ENCODE measurements at regions not wholly inside any gene's neighbourhood (a gene's known extent, or its start where the extent isn't known, plus 50 kb on each side); places are given as distances from the start of the nearest gene placed in this dataset.

DNA sequence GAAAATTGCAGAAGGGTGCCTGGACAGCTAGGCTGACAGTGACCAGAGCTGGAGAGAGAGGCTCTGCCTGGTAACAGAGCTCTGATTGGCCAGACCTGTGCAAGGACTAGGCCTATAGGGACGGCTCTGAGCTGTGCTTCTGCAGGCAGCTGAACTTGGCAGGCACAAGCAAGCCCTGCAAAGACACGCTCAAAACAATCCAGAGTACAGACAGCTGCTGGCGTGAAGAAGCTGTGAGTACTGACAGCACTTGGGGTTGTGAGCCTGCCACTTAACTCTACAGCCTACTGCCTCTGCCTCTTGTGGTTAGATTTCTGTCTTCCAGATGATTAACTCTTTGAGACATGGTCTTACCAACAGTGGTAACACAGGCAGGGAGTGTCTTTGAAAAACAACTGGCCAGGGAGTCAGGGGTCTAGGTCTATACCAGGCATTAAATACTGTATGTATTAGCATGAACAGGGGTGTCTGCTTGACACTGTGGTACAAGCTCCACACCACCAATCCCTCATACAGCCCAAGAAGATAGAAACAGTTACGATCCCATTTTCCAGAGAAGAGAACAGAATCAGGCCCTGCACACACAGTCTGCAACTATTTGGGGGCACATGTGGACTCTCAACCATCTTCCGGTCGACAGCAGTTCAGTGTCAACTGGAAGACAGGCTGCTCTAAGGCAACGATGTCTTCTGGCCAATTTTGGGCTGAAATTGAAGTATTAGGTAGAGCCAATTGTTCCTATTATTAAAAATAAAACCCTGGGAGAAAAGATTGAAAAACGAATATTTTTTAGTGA lies 568.4 kb downstream of the TNS1 start:
- DNase-seq: peak in 1 of 5 experiments; percentile 72

DNA sequence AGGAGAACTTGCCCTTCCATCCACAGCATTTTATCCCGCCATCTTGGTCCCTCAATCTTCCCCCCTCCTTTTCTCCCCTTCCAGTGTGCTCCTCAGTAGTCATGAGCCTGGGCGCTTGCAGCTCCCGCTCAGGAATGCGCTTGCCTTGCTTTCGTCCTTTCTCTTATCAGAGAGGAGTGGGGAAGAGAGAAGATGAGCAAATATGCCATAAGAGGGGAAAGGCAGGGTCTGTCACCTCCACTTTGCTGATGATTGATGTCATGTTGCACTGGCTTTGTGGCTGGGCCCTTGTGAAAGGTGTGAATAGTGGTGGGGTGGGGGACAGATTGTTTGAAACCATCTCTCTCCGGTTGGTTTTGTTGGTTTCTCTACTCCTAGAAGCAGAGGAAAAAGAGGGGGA lies 569.3 kb downstream of the TNS1 start:
- DNase-seq: peak in 2 of 5 experiments; percentile 5 to 12

DNA sequence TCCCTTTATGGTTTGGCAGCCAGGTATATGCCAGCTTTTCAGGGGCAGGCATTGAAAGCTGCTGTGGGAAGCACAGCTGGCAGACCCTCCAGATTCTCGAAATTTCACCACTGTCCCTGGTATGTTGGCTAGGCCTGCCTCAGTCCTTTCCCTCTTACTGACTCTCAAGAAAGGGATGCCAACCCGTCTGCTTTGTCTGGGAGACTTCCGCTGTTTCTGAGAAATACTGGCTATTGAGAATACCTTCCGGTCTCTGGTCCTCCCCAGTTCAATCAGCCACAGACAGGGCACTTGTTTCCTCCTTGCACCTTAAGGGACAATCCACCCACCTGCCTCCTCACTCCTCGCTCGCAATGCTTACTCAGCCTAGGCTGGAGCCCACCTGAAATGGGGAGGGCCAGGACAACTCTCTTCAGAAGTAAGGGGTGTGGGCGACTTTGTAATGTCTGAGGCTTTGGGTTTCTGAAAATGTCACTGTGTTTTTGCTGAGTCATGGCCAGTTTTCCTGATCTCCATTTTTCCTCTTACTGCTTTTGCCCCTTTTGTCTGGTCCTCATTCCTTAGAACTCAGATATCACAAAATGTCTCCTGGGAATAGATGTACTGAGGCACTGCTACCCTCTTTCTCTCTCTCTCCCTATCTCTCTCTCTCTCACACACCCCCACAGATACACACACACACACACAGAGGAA lies 571.1 kb downstream of the TNS1 start:
- DNase-seq: no peak

- no peak for DNase-seq
Measured at GRCh38 chr2:217430916-217431576, 571.2 kb upstream of the TNP1 start.

DNA sequence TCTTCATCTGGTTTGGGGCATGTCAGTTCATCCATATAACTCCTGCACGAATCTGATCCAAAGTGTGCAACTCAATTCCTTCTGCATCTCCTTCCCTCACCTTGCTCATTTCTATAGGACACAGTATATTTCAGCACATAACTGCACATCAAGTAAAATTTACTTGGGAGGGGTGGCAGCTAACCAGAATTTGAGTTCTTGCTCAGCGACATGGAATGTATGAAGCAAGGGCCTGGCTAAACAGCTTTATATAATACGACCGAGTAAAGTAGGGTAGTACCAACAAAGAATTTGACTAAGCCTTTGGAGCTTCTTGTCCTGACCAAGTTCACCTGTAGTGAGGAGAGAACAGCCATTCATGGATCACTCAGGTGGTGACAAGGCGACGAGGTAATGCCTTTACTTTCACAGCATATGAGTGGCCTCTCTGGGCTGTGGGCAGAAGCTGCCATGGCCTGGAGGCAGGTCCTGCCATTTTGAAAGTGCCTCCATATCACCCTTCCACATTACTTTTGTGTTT lies 570.2 kb upstream of the TNP1 start:
- no peak for DNase-seq

GRCh38 chr2:217421834-217422233 lies 562.0 kb upstream of the TNP1 start:
- no peak for DNase-seq

DNA sequence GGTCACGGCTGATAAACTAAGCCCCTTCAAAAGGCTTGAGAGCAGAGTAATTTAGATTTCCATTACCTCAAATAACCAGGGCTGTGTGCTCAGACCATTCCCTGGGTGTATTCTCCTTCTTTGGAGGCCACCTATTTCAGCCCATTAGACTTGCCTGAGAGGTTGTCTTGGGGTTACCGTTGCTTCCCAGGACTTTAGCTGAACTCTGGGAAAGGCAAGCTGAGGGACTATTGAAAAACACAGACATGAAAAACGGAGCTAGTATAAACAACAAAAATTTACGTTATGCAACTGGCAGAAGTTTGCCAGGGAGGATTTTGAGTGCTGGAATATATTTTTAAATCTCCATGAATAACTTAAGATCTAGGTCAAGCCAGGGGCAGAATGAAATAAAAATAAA lies 561.0 kb upstream of the TNP1 start:
- no peak for DNase-seq

GRCh38 chr2:217419055-217419671 lies 559.3 kb upstream of the TNP1 start:
- no peak for DNase-seq

DNA sequence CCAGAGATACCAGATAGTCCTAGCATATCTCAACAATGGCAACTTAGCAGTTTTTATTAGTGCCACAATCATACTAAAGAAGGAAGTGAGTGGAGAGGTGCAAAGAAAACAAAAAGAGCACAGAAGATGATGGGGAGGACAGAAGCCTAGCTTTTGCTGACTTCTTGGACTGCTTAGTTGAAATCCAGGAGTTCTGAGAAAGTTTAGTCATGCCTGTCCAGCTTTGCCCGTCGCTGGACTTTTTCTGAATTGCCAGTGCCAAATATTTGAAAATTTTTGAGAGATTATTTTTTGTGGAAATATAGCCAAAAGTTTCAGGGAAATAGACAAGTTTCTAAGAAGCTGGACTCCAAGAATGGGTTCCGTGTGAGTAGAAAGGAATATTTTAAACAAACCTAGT lies 558.7 kb upstream of the TNP1 start:
- DNase-seq: no peak

DNA sequence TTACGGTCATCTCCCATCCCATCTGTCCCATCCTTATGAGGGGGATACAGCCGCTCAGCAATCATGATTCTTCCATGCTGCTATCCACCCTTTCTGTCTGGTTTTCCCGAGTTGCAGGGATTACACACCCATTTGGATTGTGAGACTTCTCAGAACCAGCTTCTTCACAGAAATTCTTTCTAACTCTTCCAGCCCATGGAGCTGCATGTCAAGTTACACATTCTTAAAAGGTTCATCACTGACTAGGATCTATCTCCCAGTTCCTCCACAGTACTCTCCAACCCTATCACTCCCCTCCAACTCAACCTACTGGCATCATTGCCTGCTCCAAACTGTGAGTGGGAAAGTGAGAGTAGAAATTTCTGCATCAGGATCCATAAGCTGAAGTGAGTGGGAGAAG lies 558.2 kb upstream of the TNP1 start:
- DNase-seq: no peak

DNA sequence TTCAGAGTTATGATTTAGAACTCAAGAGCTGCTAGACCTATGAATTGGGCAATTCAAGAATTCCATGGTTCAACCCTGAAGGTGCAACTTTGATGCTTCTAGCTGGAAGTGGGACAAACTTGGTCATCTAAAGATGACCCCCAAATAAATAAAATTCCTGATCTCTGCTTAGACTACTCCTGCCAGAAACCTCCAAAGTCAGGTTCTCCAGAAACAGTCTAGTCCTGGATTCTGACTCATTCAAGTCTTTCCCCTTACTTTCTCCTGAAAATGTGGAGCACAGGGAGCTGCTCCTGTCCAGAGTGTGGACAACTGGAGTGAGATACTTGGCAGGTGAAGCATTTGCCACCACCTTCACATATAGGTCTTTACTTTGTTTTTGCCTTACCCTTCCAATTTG lies 557.7 kb upstream of the TNP1 start:
- DNase-seq: no peak

GRCh38 chr2:217415316-217415715 lies 555.5 kb upstream of the TNP1 start:
- no peak for DNase-seq

DNA sequence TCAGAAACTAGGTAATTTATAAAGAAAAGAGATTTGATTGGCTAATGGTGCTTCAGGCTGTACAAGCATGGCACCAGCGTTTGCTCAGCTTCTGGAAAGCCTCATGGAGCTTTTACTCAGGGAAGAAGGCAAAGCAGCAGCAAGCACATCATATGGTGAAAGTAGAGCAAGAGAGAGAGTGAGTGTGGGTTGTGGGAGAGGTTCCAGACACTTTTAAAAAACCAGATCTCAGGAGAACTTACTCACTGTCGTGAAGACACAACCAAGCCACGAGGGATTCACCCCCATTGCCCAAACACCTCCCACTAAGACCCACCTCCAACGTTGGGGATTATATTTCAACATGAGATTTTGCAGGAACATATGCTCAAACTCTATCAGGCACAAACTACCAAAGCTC lies 554.6 kb upstream of the TNP1 start:
- no peak for DNase-seq

GRCh38 chr2:217413193-217413592 lies 553.3 kb upstream of the TNP1 start:
- DNase-seq: no peak

DNA sequence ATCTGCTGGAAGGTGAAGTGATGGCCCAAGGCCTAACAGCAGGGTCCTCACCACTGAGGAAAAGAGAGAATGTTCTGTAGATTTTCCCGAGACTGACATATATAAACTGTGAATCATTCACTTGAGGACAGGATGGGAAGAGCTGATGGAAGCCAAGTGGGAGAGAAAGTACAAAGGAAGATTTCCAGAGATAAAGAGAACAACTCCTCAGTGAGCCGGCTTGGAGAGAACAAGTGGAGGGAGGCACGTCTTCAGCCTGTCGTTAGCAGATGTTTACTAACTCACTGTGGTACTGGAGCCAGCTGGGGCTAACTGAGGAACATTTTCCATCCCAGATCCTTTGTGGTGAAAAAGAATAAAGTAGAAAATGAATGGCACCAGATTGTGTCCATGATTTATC lies 552.9 kb upstream of the TNP1 start:
- no peak for DNase-seq

- DNase-seq: no peak
Measured at GRCh38 chr2:217412277-217412676, 552.4 kb upstream of the TNP1 start.

- no peak for DNase-seq
Measured at GRCh38 chr2:217410681-217410960, 550.8 kb upstream of the TNP1 start.

DNA sequence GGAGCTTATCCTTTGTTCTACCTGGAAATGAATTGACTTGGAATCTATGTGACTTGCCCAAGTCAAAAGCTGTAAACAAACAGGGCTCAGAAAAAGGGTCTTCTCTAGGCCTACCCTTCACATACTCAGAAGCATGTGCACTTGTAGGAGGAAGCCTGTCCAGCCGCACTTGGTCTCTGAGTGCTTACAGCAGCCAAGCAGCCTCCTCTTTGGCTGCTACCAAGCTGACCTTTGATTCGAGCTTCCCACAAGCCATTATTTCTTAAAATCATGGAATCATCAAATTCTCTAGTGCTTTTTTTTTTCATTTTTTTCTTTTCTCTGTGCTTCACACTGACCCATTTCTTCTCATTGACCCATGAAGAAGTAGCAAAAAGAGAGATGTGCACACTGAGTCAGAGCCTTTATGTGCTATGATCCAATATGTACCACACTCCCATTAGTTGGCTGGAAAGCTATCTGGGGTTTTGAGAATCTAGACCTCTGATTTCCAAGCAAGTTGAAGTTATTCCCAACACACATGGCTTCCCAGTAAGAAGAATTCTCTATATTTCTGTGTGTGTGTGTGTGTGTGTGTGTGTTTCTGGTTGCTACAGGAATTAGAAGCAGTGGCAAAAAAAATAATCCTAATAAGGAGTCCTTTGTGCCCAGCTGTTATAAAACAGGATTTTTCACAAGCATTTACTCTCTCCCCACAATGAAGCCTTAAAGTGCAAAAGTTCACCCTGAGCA lies 550.3 kb upstream of the TNP1 start:
- DNase-seq: no peak

- no peak for DNase-seq
Measured at GRCh38 chr2:217407362-217407761, 547.5 kb upstream of the TNP1 start.

DNA sequence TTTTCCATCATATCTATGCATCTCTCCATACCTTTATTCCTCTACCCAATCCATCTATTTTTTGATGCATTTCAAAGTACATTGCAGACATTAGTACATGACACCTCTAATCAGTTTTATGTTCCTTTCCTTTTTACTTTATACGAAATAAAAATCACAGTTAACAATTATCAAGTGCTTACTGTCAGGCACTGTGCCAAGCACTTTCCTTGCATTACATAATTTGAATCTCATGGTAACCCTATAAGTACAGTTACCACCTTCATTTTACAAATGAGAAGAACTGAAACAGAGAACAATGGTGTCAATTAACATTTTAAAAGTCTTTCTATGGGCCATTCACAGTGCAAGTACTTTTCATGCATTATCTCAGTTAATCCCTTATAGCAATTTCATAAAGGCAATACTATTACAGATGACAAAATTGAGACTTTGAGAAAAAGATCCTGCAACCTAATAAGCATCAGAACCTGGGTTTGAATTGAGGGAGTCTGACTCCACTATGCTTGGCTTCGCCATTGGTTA lies 544.4 kb upstream of the TNP1 start:
- no peak for DNase-seq

- DNase-seq: no peak
Measured at GRCh38 chr2:217402761-217403383, 543.0 kb upstream of the TNP1 start.

DNA sequence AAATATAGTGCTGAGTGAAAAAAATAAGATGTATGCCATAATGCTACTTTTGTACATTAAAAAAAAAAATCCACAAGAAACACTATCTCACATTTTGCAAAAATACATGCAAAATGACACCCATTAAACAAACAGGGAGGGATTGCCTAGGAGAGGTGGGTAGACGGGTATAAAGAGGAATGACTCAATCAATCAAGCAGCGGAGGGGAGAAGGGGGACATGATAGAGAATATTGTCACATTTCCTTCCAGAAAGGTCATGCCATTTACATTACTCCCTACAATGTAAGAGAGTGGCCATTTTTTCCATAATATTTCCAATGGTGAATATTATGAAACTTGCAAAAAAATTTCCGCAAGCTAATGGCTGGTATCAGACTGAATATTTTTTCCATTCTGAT lies 542.3 kb upstream of the TNP1 start:
- DNase-seq: no peak
